ENCODE measurements at regions not wholly inside any gene's neighbourhood (a gene's known extent, or its start where the extent isn't known, plus 50 kb on each side); places are given as distances from the start of the nearest gene placed in this dataset.

DNA sequence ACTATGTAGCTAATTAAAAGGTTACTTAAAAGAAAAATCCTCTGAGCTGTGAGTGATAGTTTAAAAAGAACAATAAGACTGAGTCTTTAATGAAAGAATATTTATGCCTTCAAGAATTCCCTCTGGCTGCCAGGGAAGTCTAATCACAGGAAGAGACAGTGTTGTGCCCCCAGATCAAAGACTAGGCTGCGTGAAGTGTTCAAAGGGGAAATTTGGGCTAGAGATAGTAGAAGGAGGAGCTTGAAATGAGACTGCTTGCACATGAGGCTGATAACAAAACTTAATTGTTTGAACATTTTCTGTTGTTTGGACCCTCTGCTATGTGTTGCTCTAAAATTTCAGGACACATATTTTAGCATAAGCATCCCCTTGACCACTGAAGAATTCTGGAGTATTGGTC lies 99.7 kb upstream of the MTNR1B start:
- no peaks in the 10 kb centered on the region for H3K36me3 ChIP-seq
- DNase-seq (ENCODE audit: low spot score): no peak
- H3K27ac ChIP-seq: no peak overlapping the region
- no peak for TF ChIP-seq CTCF (IDR thresholded peaks at IDR 0.05)
- H3K9me3 ChIP-seq: no peaks in the 10 kb centered on the region
- no peak overlapping the region for H3K4me3 ChIP-seq
- no peaks in the 10 kb centered on the region for H3K27me3 ChIP-seq
- no peaks in the 10 kb centered on the region for H3K4me1 ChIP-seq

GRCh38 chr11:92870196-92870832 lies 99.1 kb upstream of the MTNR1B start:
- no peak for TF ChIP-seq CTCF (IDR thresholded peaks at IDR 0.05)
- no peaks in the 10 kb centered on the region for H3K36me3 ChIP-seq
- no peaks in the 10 kb centered on the region for H3K4me1 ChIP-seq
- DNase-seq (ENCODE audit: low spot score): no peak
- no peak overlapping the region for H3K4me3 ChIP-seq
- no peaks in the 10 kb centered on the region for H3K9me3 ChIP-seq
- no peak overlapping the region for H3K27ac ChIP-seq
- H3K27me3 ChIP-seq: no peaks in the 10 kb centered on the region

DNA sequence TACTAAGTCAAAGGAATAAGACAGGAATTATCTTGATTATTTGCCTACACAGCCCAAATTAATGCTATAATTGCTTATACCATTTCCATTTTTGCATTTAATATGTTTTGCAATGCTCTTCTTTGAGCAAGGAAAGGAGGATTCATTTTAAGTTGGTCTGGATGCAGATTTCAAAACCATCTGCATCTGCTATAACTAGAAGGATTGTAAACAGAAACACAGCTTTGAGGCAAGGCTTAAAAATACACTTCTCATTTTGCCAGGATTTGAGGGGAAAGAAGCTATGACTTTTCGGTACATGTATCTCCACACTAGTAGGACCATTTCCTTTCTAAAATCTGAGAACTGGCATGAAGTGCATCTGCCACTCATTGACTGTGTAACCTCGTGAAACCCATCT lies 95.9 kb upstream of the MTNR1B start:
- no peak for DNase-seq (ENCODE audit: low spot score)
- Histone ChIP-seq H3K27me3 (no peaks in the 10 kb centered on the region), H3K27ac (no peak overlapping the region), H3K9me3 (no peaks in the 10 kb centered on the region), H3K4me1 (no peaks in the 10 kb centered on the region), H3K36me3 (no peaks in the 10 kb centered on the region), H3K4me3 (no peak overlapping the region)
- no peak for TF ChIP-seq CTCF (IDR thresholded peaks at IDR 0.05)

DNA sequence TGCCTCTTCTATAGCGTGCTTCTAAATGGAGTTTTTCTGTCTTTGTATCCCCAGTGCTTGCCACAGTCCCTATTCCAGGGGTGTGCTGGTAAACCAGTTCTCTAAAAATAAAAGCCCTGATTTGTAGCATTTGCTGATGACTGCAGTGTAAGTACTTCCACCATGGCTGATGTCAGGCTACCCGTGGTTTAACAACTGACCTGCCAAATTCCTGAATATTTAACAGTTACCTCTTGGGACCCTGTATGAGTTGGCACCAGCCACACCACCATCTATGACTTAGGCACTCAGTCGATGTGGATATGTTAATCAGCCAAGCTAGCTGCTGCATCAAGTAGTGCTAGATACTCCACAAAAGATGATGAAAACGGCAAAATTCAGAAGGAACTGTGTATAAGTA lies 94.0 kb upstream of the MTNR1B start:
- H3K27ac ChIP-seq: no peak overlapping the region
- DNase-seq (ENCODE audit: low spot score): no peak
- no peaks in the 10 kb centered on the region for H3K9me3 ChIP-seq
- H3K27me3 ChIP-seq: no peaks in the 10 kb centered on the region
- no peak overlapping the region for H3K4me3 ChIP-seq
- no peaks in the 10 kb centered on the region for H3K4me1 ChIP-seq
- TF ChIP-seq CTCF (IDR thresholded peaks at IDR 0.05): no peak
- no peaks in the 10 kb centered on the region for H3K36me3 ChIP-seq

DNA sequence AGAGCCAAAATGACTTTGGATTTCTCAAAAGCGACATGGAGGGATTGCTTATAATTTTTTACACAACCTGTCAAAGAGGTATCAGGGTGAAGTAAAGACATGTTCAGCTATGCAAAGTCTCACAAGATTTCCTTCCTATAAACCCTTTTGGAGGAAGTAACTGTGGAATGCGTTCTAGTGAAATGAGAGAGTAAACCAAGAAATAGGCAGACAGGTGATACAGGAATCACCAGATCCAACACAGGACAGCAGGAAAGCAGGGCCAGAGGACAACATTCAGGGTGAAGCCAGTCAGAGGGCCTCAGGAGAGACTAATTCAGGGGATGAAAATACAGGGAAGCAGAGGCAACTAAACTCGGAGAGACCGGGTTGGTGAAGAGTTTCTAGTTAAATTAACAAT lies 90.4 kb upstream of the MTNR1B start:
- no peak overlapping the region for H3K27ac ChIP-seq
- H3K4me1 ChIP-seq: no peaks in the 10 kb centered on the region
- no peaks in the 10 kb centered on the region for H3K36me3 ChIP-seq
- DNase-seq (ENCODE audit: low spot score): no peak
- TF ChIP-seq CTCF (IDR thresholded peaks at IDR 0.05): no peak
- H3K27me3 ChIP-seq: no peaks in the 10 kb centered on the region
- H3K9me3 ChIP-seq: no peaks in the 10 kb centered on the region
- no peak overlapping the region for H3K4me3 ChIP-seq

DNA sequence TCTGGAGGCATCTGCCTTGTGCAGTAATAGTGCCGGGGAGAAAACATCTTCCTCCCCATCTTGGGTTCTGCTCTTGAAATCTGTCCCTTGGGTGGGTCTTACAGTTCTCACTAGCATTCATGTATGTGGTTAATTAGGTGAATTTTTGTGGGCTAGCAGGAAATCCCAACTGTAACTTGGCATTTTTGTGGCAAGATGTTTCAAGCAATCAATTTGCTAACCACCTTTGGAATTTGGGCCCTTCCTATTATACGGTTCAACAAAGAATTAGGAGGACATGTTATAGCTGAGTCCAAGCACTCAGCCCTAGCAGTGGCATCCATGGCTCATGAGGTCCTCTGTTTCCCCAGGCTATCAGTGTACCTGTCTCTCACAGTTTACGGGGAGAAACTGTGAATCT lies 89.1 kb upstream of the MTNR1B start:
- no peak for DNase-seq (ENCODE audit: low spot score)
- TF ChIP-seq CTCF (IDR thresholded peaks at IDR 0.05): no peak
- no peaks in the 10 kb centered on the region for H3K9me3 ChIP-seq

More for the DNA sequence above, 89.1 kb upstream of the MTNR1B start:
- Histone ChIP-seq H3K36me3 (no peaks in the 10 kb centered on the region), H3K27ac (no peak overlapping the region), H3K4me1 (no peaks in the 10 kb centered on the region), H3K4me3 (no peak overlapping the region), H3K27me3 (no peaks in the 10 kb centered on the region)

Data from right atrium auricular region (tissue), 2 donors.